ENCODE measurements at regions not wholly inside any gene's neighbourhood (a gene's known extent, or its start where the extent isn't known, plus 50 kb on each side); places are given as distances from the start of the nearest gene placed in this dataset.

DNA sequence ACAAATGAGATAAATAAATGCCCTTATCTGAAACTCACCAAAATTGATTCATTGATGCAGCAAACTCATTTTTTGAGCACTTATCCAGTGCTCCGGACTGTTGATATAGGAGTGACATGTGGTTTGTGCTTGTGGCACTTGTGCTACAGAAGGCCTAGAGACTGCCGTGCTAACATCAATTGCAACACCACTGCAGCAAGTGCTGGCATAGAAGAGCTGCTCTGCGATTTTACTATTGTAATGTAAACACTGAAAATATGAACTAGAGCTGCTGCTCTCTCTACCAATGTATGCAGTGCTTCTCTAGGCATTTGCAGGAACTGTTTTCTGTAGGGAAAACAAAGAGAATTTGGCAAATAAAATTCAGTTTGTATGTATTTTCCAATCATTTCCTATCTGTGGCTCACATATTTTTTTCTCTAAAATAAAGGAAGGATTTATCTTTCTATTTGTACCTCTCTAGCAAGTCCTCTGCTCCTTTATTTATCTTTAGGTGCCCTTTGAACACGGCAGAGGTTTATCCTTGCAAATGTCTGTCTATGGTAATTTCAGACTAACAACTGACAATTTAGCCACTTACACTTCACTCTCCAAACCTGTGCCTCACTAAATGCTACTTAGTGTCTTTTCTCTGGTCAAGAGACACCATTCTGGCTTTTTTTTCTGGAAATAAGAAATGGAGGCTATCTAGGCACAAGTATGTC lies 409.5 kb upstream of the ADGRL2 start:
- TF ChIP-seq, protein P1, sequence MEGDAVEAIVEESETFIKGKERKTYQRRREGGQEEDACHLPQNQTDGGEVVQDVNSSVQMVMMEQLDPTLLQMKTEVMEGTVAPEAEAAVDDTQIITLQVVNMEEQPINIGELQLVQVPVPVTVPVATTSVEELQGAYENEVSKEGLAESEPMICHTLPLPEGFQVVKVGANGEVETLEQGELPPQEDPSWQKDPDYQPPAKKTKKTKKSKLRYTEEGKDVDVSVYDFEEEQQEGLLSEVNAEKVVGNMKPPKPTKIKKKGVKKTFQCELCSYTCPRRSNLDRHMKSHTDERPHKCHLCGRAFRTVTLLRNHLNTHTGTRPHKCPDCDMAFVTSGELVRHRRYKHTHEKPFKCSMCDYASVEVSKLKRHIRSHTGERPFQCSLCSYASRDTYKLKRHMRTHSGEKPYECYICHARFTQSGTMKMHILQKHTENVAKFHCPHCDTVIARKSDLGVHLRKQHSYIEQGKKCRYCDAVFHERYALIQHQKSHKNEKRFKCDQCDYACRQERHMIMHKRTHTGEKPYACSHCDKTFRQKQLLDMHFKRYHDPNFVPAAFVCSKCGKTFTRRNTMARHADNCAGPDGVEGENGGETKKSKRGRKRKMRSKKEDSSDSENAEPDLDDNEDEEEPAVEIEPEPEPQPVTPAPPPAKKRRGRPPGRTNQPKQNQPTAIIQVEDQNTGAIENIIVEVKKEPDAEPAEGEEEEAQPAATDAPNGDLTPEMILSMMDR (IDR thresholded peaks at IDR 0.05; ENCODE audit: control extremely low read depth in 1 of 3, insufficient read depth in 1 of 3, low read depth in 1 of 3, low read length in 3 of 3) = no peak
- no peak for TF ChIP-seq RFX5 (IDR thresholded peaks at IDR 0.05; ENCODE audit: borderline replicate concordance, low read depth, low read length)
- TF ChIP-seq YY1 (IDR thresholded peaks at IDR 0.05; ENCODE audit: low read depth, low read length) = no peak
- no peak for TF ChIP-seq SUZ12 (IDR thresholded peaks at IDR 0.05; ENCODE audit: low read length)

Data from H1 (cell line).